Stimulated activated CD8-positive, alpha-beta memory T cell treated with anti-CD3 and anti-CD28 coated beads, Interleukin-2, amount 100 ng/mL, for 1 hour (primary cell): ENCODE measurements at regions not wholly inside any gene's neighbourhood (a gene's known extent, or its start where the extent isn't known, plus 50 kb on each side); places are given as distances from the start of the nearest gene placed in this dataset.
A peak's percentile ranks its signal among the peaks of the same experiment; 100 is the strongest.
"Not testable (repeated sequence)": the region's sequence is repeated elsewhere in the genome, so short reads cannot be mapped to it uniquely, and the experiment has no call there.

ENCODE experiments used
- DNase-seq, 2 donors: peaks; one replicate each; pipeline ENCODE4 v3.0.0-alpha.2; 2020; ENCODE audit warnings: low read depth in 2 of 2

- DNase-seq = no peak
These were observed 102.0 kb downstream of the VPREB1 start for GRCh38 chr22:22346401-22347107.

- DNase-seq = no peak
These were observed 103.7 kb downstream of the VPREB1 start for GRCh38 chr22:22348127-22348814.

- no peak for DNase-seq
These were observed 104.3 kb downstream of the VPREB1 start for GRCh38 chr22:22348815-22349454.

DNA sequence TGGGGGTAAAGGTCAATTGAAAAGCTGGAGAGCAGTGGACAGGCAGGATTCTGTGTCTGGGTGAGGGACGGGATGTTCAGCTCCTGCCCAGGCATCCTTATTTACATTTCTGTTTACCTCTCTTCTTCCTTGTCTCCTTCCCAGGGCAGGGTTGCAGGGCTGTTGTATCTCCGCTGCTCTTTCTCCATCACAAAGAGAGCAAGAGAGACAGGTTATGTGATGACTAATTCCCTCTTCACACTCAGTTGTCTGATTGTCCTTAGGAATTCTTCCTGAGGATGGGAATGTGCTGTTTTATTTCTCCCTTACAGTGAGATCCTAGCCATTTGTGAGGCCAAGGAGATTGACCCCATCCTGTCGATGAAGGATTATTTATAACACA is 104.9 kb downstream of the VPREB1 start:
- DNase-seq = no peak

GRCh38 chr22:22351366-22351765 is 106.8 kb downstream of the VPREB1 start:
- no peak for DNase-seq

DNA sequence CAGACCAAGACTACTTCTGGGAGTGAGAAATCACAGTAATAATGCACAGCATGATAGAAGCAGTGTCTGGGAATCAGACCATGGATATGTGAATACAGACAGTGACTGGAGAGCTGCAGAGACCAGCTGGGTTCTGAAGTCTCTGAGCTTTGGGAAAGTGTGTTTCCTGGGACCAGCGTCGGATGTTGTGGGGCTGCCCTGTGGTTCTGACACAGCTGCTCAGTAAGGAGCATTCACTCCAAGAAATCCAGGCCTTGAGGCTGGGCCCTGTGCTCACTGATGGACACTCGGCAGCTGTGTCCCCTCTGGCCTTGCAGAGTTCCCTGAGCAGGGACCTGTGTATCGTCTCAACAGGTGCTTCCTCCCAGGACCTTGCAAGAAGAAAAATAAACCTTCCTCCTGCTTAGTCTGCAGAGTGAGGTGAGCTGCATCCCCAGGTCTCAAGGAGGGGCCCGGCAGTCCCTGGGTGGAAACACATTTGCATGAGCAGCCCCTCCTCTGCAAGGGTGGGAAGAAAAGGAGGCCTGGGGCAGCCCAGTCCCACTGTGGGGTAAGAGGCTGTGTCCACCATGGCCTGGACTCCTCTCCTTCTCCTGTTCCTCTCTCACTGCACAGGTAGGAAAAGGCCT is 107.9 kb downstream of the VPREB1 start:
- DNase-seq = no peak

DNA sequence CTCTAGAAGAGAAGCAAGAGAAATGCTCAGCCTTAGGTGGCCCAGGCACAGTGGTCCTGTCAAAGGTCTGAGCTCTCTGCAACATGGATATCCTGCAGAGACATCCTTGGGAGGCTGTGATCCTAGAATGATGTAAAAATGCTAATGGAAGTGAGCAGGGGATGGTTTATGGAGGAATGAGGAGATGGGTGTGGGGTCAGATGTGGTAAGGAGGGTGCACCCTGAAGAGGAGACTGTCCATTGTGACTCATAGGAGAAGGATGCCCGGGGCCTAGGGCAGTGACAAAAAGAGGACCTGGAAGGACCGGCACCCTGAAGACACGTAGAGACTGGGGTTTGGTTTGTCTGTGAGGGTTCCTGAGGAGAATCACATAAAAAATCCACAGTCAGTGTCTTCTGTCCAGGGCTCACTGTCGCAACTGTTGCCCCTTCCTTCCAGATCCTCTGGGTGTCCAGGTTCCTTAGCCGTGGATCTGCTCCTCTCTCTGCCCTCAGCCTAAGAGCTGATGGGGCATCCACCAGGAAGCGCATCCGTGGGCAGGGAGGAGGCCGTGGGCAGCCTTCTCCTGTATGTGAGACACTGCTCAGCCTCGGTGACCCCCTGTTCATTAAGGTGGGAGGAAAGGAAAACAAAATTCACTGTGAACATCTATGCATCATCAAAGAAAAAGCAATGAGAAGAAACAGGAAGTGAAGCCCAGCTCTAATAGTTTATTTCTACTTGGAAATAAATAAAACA is 110.7 kb downstream of the VPREB1 start:
- no peak for DNase-seq

DNA sequence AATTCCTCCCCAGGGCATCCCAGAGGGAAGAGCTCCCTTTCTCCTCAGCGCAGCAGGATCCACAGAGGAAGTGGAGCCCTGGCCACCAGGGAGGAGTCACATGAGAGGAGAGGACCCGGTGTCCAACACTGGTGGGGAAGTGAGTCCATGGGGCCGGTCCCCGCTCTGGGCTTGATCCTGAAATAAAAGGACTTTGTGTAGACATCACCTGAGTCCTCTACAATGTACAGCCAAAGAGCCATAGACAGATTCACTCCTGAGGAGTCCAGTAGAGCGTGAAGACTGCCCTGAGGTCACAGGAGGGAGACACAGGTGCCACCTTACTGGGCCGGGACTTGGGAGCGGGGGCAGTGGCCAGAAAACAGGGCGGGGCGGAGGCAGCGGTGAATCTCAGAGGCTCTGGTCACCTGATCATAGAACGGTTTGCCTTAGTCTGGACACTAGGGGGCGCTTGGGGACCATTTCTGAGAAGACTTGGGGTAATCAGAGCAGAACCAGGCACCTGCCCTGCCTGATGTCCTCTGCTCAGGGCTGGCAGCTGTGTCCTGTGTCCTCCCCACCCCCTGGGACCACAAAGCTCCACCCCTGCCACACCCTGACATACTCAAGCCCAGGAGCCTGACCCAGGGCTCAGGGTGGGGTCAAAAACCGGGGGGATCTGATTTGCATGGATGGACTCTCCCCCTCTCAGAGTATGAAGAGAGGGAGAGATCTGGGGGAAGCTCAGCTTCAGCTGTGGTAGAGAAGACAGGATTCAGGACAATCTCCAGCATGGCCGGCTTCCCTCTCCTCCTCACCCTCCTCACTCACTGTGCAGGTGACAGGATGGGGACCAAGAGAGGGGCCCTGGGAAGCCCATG is 112.7 kb downstream of the VPREB1 start:
- peak; percentile 21 to 51 for DNase-seq

GRCh38 chr22:22358152-22358551 is 113.6 kb downstream of the VPREB1 start:
- DNase-seq = no peak

GRCh38 chr22:22358686-22359085 is 114.1 kb downstream of the VPREB1 start:
- no peak for DNase-seq

- DNase-seq = no peak
These were observed 114.9 kb downstream of the VPREB1 start for GRCh38 chr22:22359465-22359864.

- no peak for DNase-seq
These were observed 115.4 kb downstream of the VPREB1 start for GRCh38 chr22:22360014-22360413.

- no peak for DNase-seq
These were observed 117.7 kb downstream of the VPREB1 start for GRCh38 chr22:22362311-22362710.

GRCh38 chr22:22362936-22363335 is 118.3 kb downstream of the VPREB1 start:
- DNase-seq = no peak

- no peak for DNase-seq
These were observed 119.6 kb downstream of the VPREB1 start for GRCh38 chr22:22364207-22364606.

- DNase-seq = no peak
These were observed 122.0 kb downstream of the VPREB1 start for GRCh38 chr22:22366537-22366936.

DNA sequence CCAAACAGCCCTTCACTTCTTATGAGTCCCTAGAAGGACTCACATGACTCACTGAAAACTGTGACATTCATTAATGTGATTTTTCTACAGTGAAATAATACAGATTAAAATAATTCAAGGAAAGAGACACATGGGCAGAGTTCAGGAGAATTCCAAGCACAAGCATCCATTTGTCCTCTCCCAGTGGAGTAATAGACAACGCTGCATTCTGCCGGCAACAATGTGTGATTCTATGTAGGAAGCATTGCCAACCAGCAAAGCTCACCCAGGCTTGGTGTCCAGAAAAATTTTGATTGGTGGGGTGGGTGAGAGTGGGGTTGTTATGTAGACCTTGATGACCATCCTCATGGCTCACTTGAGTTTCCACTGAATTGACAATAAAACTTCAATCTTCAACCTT is 123.9 kb downstream of the VPREB1 start:
- DNase-seq = no peak

DNA sequence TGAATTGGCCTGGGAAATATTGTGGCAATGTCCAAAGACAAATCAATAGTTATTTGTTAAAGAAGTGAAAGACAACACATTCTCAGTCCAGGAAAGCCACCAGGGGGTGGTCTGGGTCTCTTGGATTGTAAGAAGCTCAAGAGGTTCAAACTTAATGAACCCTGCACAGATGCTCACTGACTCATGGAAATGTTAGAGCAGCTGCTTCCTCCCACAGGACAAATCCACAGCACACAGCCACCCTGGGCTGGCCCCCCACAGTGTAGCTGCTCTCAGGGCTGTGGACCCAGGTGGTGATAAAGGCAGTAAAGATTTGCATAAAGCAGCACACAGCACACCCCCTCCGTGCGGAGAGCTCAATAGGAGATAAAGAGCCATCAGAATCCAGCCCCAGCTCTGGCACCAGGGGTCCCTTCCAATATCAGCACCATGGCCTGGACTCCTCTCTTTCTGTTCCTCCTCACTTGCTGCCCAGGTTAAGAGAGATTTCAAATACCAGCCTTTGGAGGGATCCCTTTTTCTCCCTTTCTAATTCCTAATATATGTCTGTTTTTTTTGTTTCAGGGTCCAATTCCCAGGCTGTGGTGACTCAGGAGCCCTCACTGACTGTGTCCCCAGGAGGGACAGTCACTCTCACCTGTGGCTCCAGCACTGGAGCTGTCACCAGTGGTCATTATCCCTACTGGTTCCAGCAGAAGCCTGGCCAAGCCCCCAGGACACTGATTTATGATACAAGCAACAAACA is 124.8 kb downstream of the VPREB1 start:
- not testable (repeated sequence) for DNase-seq

DNA sequence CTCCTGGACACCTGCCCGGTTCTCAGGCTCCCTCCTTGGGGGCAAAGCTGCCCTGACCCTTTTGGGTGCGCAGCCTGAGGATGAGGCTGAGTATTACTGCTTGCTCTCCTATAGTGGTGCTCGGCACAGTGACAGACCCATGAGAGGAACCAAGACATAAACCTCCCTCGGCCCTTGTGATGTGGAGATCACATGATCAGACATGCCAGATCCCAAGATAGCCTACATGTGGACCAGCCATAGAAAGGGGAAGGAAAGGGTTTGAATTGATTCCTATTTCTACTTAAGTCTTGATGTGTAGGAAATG is 125.3 kb downstream of the VPREB1 start:
- DNase-seq = no peak

- DNase-seq = no peak
These were observed 126.5 kb downstream of the VPREB1 start for GRCh38 chr22:22371031-22371541.
